HepG2 (cell line): ENCODE measurements at regions not wholly inside any gene's neighbourhood (a gene's known extent, or its start where the extent isn't known, plus 50 kb on each side); places are given as distances from the start of the nearest gene placed in this dataset.
A peak's percentile ranks its signal among the peaks of the same experiment; 100 is the strongest.

ENCODE experiments used
- ATAC-seq: fragments of 200-7000 bp; cut with Tn5 transposase; 3 replicates; pipeline ENCODE4 v1.9.1; 2020; ENCODE audit warnings: mild to moderate bottlenecking, moderate library complexity
- BruUV-seq: library from RNA; stranded (reverse); fragments of 400-500 nt; replicated peaks from 2 replicates; lab custom pipeline; 2021; lab: Mats Ljungman, UMichigan
- CTCF ChIA-PET: fragments of 300-600 bp; formaldehyde crosslinking; extraction: SDS; loops from one replicate; lab custom pipeline; 2021; ENCODE audit warnings: low total read pairs, inconsistent platforms, low intra/inter-chr PET ratio; lab: Yijun Ruan, JAX
- POLR2A ChIA-PET: fragments of 350-600 bp; sonication (Branson Sonifier 250); formaldehyde crosslinking; loops from one replicate; lab custom pipeline; 2020; ENCODE audit warnings: antibody characterized with exemption, inconsistent platforms; lab: Yijun Ruan, JAX
- DNase-seq: peaks from one replicate; pipeline ENCODE4 v3.0.0-alpha.2; 2015; ENCODE audit warnings: low spot score
- FAIRE-seq: peaks from 3 replicates; lab custom pipeline; 2011; peaks lifted over from hg19 to GRCh38; lab: Jason Lieb, UNC
- H2AFZ ChIP-seq: one replicate; pipeline ENCODE4 v1.6.1; 2011; ENCODE audit warnings: low read length, inconsistent platforms
- H3K27ac ChIP-seq: fragments of 300-600 bp; 3 replicates; pipeline ENCODE4 v1.8.0; 2011; ENCODE audit warnings: mixed run types, mild to moderate bottlenecking, mixed read lengths, low read length, inconsistent platforms; ENCODE audit not compliant: insufficient read depth; ENCODE audit errors: extremely low read length
- H3K27me3 ChIP-seq, 2 experiments: fragments of 200-600 bp in 1 of 2; 2 replicates in 1 of 2; 3 replicates in 1 of 2; pipeline versions ENCODE4 v1.6.0 to v1.8.0; 2011; ENCODE audit warnings: low read length in 2 of 2, mild to moderate bottlenecking in 2 of 2, moderate library complexity in 2 of 2, inconsistent platforms in 1 of 2; ENCODE audit not compliant: insufficient read depth in 2 of 2, control insufficient read depth in 1 of 2
- H3K36me3 ChIP-seq, 2 experiments: fragments of 200-600 bp in 1 of 2; replicated peaks in 1 of 2; 2 replicates in 1 of 2; 3 replicates in 1 of 2; pipeline versions ENCODE4 v1.5.1 to v1.8.0; 2011; ENCODE audit warnings: low read length in 2 of 2, inconsistent platforms in 1 of 2; ENCODE audit not compliant: insufficient read depth in 2 of 2, control insufficient read depth in 1 of 2
- H3K4me1 ChIP-seq: 2 replicates; pipeline ENCODE4 v1.5.1; 2012; ENCODE audit warnings: low read length, inconsistent platforms; ENCODE audit not compliant: insufficient read depth
- H3K4me2 ChIP-seq: 2 replicates; pipeline ENCODE4 v1.6.0; 2011; ENCODE audit warnings: low read depth, low read length, inconsistent platforms
- H3K4me3 ChIP-seq, 3 experiments: fragments of 200-600 bp in 1 of 3; sonication (generic), shearing (Covaris generic) in 1 of 3; replicated peaks in 1 of 3; 2 replicates each; pipeline ENCODE4 v1.5.1; 2011 to 2016; ENCODE audit warnings: low read length in 3 of 3, inconsistent platforms in 2 of 3, low read depth in 2 of 3, mild to moderate bottlenecking in 2 of 3, control low read depth in 1 of 3, mixed read lengths in 1 of 3; ENCODE audit not compliant: insufficient read depth in 1 of 3
- H3K79me2 ChIP-seq: one replicate; pipeline ENCODE4 v1.6.1; 2011; ENCODE audit warnings: low read length, inconsistent platforms; ENCODE audit not compliant: insufficient read depth
- H3K9ac ChIP-seq: 2 replicates; pipeline ENCODE4 v1.6.0; 2011; ENCODE audit warnings: mild to moderate bottlenecking, low read depth, low read length, inconsistent platforms; ENCODE audit not compliant: insufficient read depth
- H3K9me3 ChIP-seq: 2 replicates; pipeline ENCODE4 v1.5.1; 2012; ENCODE audit warnings: mild to moderate bottlenecking, low read length
- H4K20me1 ChIP-seq: 2 replicates; pipeline ENCODE4 v1.6.0; 2011; ENCODE audit warnings: inconsistent platforms, mild to moderate bottlenecking, low read length, moderate library complexity; ENCODE audit not compliant: insufficient read depth
- ATF3 ChIP-seq: sonication (generic); formaldehyde crosslinking; IDR thresholded peaks from 2 replicates; pipeline ENCODE4 v1.4.0; 2020; ENCODE audit warnings: missing genetic modification reagents
- ATF4 ChIP-seq, 2 experiments: fragments of 450-650 bp in 1 of 2; sonication (generic) in 1 of 2; formaldehyde crosslinking; IDR thresholded peaks; 2 replicates each; pipeline versions ENCODE4 v1.5.0 to v1.8.0; 2020 to 2022; ENCODE audit warnings: mild to moderate bottlenecking in 1 of 2, missing genetic modification reagents in 1 of 2
- ATF7 ChIP-seq, 2 experiments: fragments of 450-650 bp in 1 of 2; sonication (generic) in 1 of 2; formaldehyde crosslinking in 1 of 2; IDR thresholded peaks; 2 replicates each; pipeline versions ENCODE4 v1.4.0 to v1.6.1; 2016 to 2020; ENCODE audit warnings: antibody characterized with exemption in 1 of 2, mild to moderate bottlenecking in 1 of 2, missing genetic modification reagents in 1 of 2
- CBX2 ChIP-seq, 2 experiments: fragments of 200-600 bp in 1 of 2; sonication (generic); formaldehyde crosslinking in 1 of 2; IDR thresholded peaks; 2 replicates each; pipeline versions ENCODE4 v1.7.0 to v1.8.1; 2018 to 2022; ENCODE audit warnings: low read depth in 2 of 2, low read length in 1 of 2, mild to moderate bottlenecking in 1 of 2, missing genetic modification reagents in 1 of 2
- CEBPB ChIP-seq: IDR thresholded peaks from 2 replicates; pipeline ENCODE4 v1.6.1; 2011; ENCODE audit warnings: low read depth, low read length, improper control_type of control experiment, borderline replicate concordance
- FOXO4 ChIP-seq: sonication (generic); formaldehyde crosslinking; conservative IDR thresholded peaks from 2 replicates; pipeline ENCODE4 v1.8.1; 2023; ENCODE audit warnings: missing genetic modification reagents
- HNRNPL ChIP-seq: fragments of 200-400 bp; formaldehyde crosslinking; IDR thresholded peaks from 2 replicates; pipeline ENCODE4 v1.6.1; 2017; ENCODE audit warnings: mild to moderate bottlenecking, low read depth, low read length
- MED1 ChIP-seq: sonication (generic); formaldehyde crosslinking; IDR thresholded peaks from 2 replicates; pipeline ENCODE4 v1.4.0; 2020; ENCODE audit warnings: missing genetic modification reagents
- NFE2 ChIP-seq: sonication (generic); formaldehyde crosslinking; IDR thresholded peaks from 2 replicates; pipeline ENCODE4 v1.4.0; 2020; ENCODE audit warnings: missing genetic modification reagents
- STAT6 ChIP-seq: sonication (generic); formaldehyde crosslinking; IDR thresholded peaks from 2 replicates; pipeline ENCODE4 v1.4.0; 2020; ENCODE audit warnings: missing genetic modification reagents, mild to moderate bottlenecking, borderline replicate concordance
- THYN1 ChIP-seq: sonication (generic); formaldehyde crosslinking; IDR thresholded peaks from 2 replicates; pipeline ENCODE4 v1.8.1; 2023; ENCODE audit warnings: low read depth, mild to moderate bottlenecking, moderate library complexity, missing genetic modification reagents, borderline replicate concordance
- ZFP82 ChIP-seq: sonication (generic); formaldehyde crosslinking; IDR thresholded peaks from 2 replicates; pipeline ENCODE4 v1.5.1; 2020; ENCODE audit warnings: mild to moderate bottlenecking, missing genetic modification reagents, borderline replicate concordance
- ZNF20 ChIP-seq: sonication (generic); formaldehyde crosslinking; IDR thresholded peaks from 2 replicates; pipeline ENCODE4 v1.4.0; 2020; ENCODE audit warnings: mild to moderate bottlenecking, moderate library complexity, missing genetic modification reagents
- ZNF234 ChIP-seq: sonication (generic); formaldehyde crosslinking; conservative IDR thresholded peaks from 2 replicates; pipeline ENCODE4 v1.5.1; 2020; ENCODE audit warnings: mild to moderate bottlenecking, missing genetic modification reagents
- ZNF530 ChIP-seq: sonication (generic); formaldehyde crosslinking; IDR thresholded peaks from 2 replicates; pipeline ENCODE4 v1.5.0; 2020; ENCODE audit warnings: low read depth, mild to moderate bottlenecking, missing genetic modification reagents
- ZNF543 ChIP-seq: sonication (generic); formaldehyde crosslinking; IDR thresholded peaks from 2 replicates; pipeline ENCODE4 v1.4.0; 2020; ENCODE audit warnings: mild to moderate bottlenecking, missing genetic modification reagents
- ZNF549 ChIP-seq: sonication (generic); formaldehyde crosslinking; IDR thresholded peaks from 2 replicates; pipeline ENCODE4 v1.5.0; 2020; ENCODE audit warnings: missing genetic modification reagents
- ZNF614 ChIP-seq: IDR thresholded peaks from 2 replicates; pipeline ENCODE4 v1.6.1; 2018; ENCODE audit warnings: missing biosample characterization, missing genetic modification reagents, inconsistent platforms, borderline replicate concordance
- WGBS: methylation state at CpG from one replicate; pipeline ENCODE4 v1.1.6; 2017; ENCODE audit warnings: low lambda C conversion rate; 5-methylcytosine and 5-hydroxymethylcytosine counted together
- in situ Hi-C: cut with HindIII; loops from 2 replicates; pipeline ENCODE4 v1.10.0; 2017; ENCODE audit warnings: low pct_unique_long_range_greater_than_20kb; ENCODE audit not compliant: extremely low pct_ligation_motif_present
- intact Hi-C: fragments of 100-400 bp; cut with micrococcal nuclease; formaldehyde crosslinking; loops from one replicate; pipeline ENCODE4 v1.10.0; 2022; ENCODE audit not compliant: unreplicated experiment

GRCh38 chr13:51523082-51523518 is 61.2 kb upstream of the WDFY2 start (continued):
- 0 out of 2 replicates have a peak, but pooled peaks have one; percentile 32 for TF ChIP-seq MED1 (CRISPR knock-in tag)

GRCh38 chr13:51524312-51524711 is 60.0 kb upstream of the WDFY2 start:
- no peaks in the 10 kb centered on the region for H3K9me3 ChIP-seq
- no peaks in the 10 kb centered on the region for H3K27me3 ChIP-seq
- intact Hi-C loops = loop anchor here (5.0 kb wide), 2 partner anchors 52 to 72 kb away; partner anchors contain the start of gene INTS6
- 2% methylated on average over 4 of the region's 4 CpGs for WGBS
- H3K4me3 ChIP-seq = peak overlapping the region in 1 of 3 experiments; percentile 23; a peak in 1 of 6 replicates
- ATAC-seq (peak; percentile 93), FAIRE-seq (peak; percentile 90), DNase-seq (peak; percentile 95)
- H3K36me3 ChIP-seq = no peaks in the 10 kb centered on the region
- POLR2A ChIA-PET = interaction anchor here (6.1 kb wide), 1 partner anchor 71 kb away, joined by 43 read pairs; the partner anchor contains the start of gene INTS6
- CTCF ChIA-PET = no interaction called here
- no peaks in the 10 kb centered on the region for H4K20me1 ChIP-seq
- in situ Hi-C loops = loop anchor here (5.0 kb wide), 1 partner anchor 67 kb away; no protein-coding TSS in a partner anchor
- no TSS peak for BruUV-seq
- H3K9ac ChIP-seq = peak overlapping the region; percentile 50
- H3K79me2 ChIP-seq = no peaks in the 10 kb centered on the region
- H2AFZ ChIP-seq = no peak overlapping the region
- H3K4me1 ChIP-seq = peaks cover 91% of the 10 kb centered on the region
- peak overlapping the region; percentile 50 for H3K4me2 ChIP-seq
- peak overlapping the region; percentile 73 for H3K27ac ChIP-seq
- TF ChIP-seq THYN1 (CRISPR knock-in tag) (no peak), ZNF614 (CRISPR knock-in tag) (no peak), CEBPB (peak; percentile 93), ZNF234 (CRISPR knock-in tag) (no peak), NFE2 (CRISPR knock-in tag) (no peak), ATF7 (IDR thresholded peaks at IDR 0.05) (peak; percentile 79), ATF7 (CRISPR knock-in tag; IDR thresholded peaks at IDR 0.05) (no peak; the same call in 1 of the 2 replicates), ZNF20 (CRISPR knock-in tag) (no peak), FOXO4 (CRISPR knock-in tag) (no peak), ZNF549 (CRISPR knock-in tag) (no peak), HNRNPL (no peak), ZFP82 (CRISPR knock-in tag) (no peak), ATF3 (CRISPR knock-in tag) (peak; percentile 89), ZNF543 (CRISPR knock-in tag) (no peak), STAT6 (CRISPR knock-in tag) (no peak), ZNF530 (CRISPR knock-in tag) (no peak), ATF4 (CRISPR knock-in tag; IDR thresholded peaks at IDR 0.05) (peak; percentile 94 to 100), CBX2 (IDR thresholded peaks at IDR 0.05; ENCODE audit: low read depth, low read length) (no peak), CBX2 (CRISPR knock-in tag; IDR thresholded peaks at IDR 0.05; ENCODE audit: low read depth) (no peak)
